Keratinocyte (primary cell): ENCODE measurements at regions not wholly inside any gene's neighbourhood (a gene's known extent, or its start where the extent isn't known, plus 50 kb on each side); places are given as distances from the start of the nearest gene placed in this dataset.

ENCODE experiments used
- DNase-seq: peaks from one replicate; pipeline ENCODE4 v3.0.0-alpha.2; 2011; ENCODE audit warnings: low read depth, missing footprints, low spot score
- FAIRE-seq: peaks from 2 replicates; lab custom pipeline; 2011; peaks lifted over from hg19 to GRCh38; lab: Jason Lieb, UNC
- H2AFZ ChIP-seq: 2 replicates; pipeline ENCODE4 v1.6.0; 2012; ENCODE audit warnings: low read length, control low read depth, inconsistent platforms; ENCODE audit not compliant: control insufficient read depth
- H3K27ac ChIP-seq: 2 replicates; pipeline ENCODE4 v1.5.1; 2011; ENCODE audit warnings: low read length; ENCODE audit not compliant: control insufficient read depth, insufficient read depth
- H3K27me3 ChIP-seq: 3 replicates; pipeline ENCODE4 v1.6.0; 2011; ENCODE audit warnings: low read length; ENCODE audit not compliant: control insufficient read depth, insufficient read depth; ENCODE audit errors: extremely low read depth
- H3K36me3 ChIP-seq, 2 experiments: 2 replicates in 1 of 2; 3 replicates in 1 of 2; pipeline ENCODE4 v1.5.1; 2011; ENCODE audit warnings: low read length in 2 of 2, mild to moderate bottlenecking in 1 of 2; ENCODE audit not compliant: control insufficient read depth in 2 of 2, insufficient read depth in 2 of 2; ENCODE audit errors: extremely low read depth in 1 of 2
- H3K4me1 ChIP-seq: 3 replicates; pipeline ENCODE4 v1.5.1; 2011; ENCODE audit warnings: low read length; ENCODE audit not compliant: control insufficient read depth, insufficient read depth; ENCODE audit errors: extremely low read depth
- H3K4me2 ChIP-seq: 3 replicates; pipeline ENCODE4 v1.6.0; 2011; ENCODE audit warnings: low read depth, low read length; ENCODE audit not compliant: control insufficient read depth, insufficient read depth; ENCODE audit errors: extremely low read depth
- H3K4me3 ChIP-seq, 3 experiments: fragments of 200-600 bp in 1 of 3; sonication (generic) in 1 of 3; 2 replicates in 2 of 3; 3 replicates in 1 of 3; pipeline ENCODE4 v1.5.1; 2011 to 2016; ENCODE audit warnings: low read length in 3 of 3, mild to moderate bottlenecking in 3 of 3, control low read depth in 2 of 3, inconsistent platforms in 1 of 3, low read depth in 1 of 3, mixed read lengths in 1 of 3, mixed run types in 1 of 3, moderate library complexity in 1 of 3; ENCODE audit not compliant: control insufficient read depth in 2 of 3, insufficient read depth in 2 of 3; ENCODE audit errors: extremely low read depth in 1 of 3
- H3K79me2 ChIP-seq: 2 replicates; pipeline ENCODE4 v1.6.0; 2012; ENCODE audit warnings: low read length; ENCODE audit not compliant: control insufficient read depth, insufficient read depth
- H3K9ac ChIP-seq: 3 replicates; pipeline ENCODE4 v1.6.0; 2011; ENCODE audit warnings: low read length; ENCODE audit not compliant: control insufficient read depth, insufficient read depth; ENCODE audit errors: extremely low read depth
- H3K9me1 ChIP-seq: 3 replicates; pipeline ENCODE4 v1.6.0; 2011; ENCODE audit warnings: low read length; ENCODE audit not compliant: control insufficient read depth, insufficient read depth; ENCODE audit errors: extremely low read depth
- H3K9me3 ChIP-seq: 2 replicates; pipeline ENCODE4 v1.5.1; 2012; ENCODE audit warnings: low read depth, low read length; ENCODE audit not compliant: control insufficient read depth
- H4K20me1 ChIP-seq: 3 replicates; pipeline ENCODE4 v1.6.0; 2011; ENCODE audit warnings: low read length; ENCODE audit not compliant: control insufficient read depth, insufficient read depth; ENCODE audit errors: extremely low read depth
- CTCF ChIP-seq, 3 experiments: IDR thresholded peaks in 1 of 3; conservative IDR thresholded peaks in 1 of 3; optimal IDR thresholded peaks in 1 of 3; 2 replicates in 2 of 3; 3 replicates in 1 of 3; pipeline versions ENCODE3 to v1.5.1; 2011; ENCODE audit warnings: low read length in 3 of 3, mild to moderate bottlenecking in 3 of 3, moderate library complexity in 2 of 3, control low read depth in 1 of 3, inconsistent platforms in 1 of 3; ENCODE audit not compliant: insufficient read depth in 2 of 3; ENCODE audit errors: extremely low read depth in 1 of 3
- EZH2 ChIP-seq: IDR thresholded peaks from one replicate; pipeline ENCODE4 v1.6.1; 2012; ENCODE audit warnings: inconsistent platforms, mild to moderate bottlenecking, low read length, moderate library complexity
- dilution Hi-C: fragments of 300-500 bp; cut with MboI; formaldehyde crosslinking; loops from one replicate; pipeline ENCODE4 v1.7.0; 2020; ENCODE audit warnings: low sequenced_read_pairs; ENCODE audit not compliant: extremely low pct_ligation_motif_present

GRCh38 chr2:226076529-226076928 lies 677.0 kb downstream of the NYAP2 start:
- no peak overlapping the region for H3K4me2 ChIP-seq
- H3K79me2 ChIP-seq: no peaks in the 10 kb centered on the region
- no peaks in the 10 kb centered on the region for H3K9me3 ChIP-seq
- DNase-seq (no peak), FAIRE-seq (no peak)
- no peak overlapping the region for H3K27ac ChIP-seq
- H4K20me1 ChIP-seq: no peaks in the 10 kb centered on the region
- dilution Hi-C loops: no loop called here
- no peaks in the 10 kb centered on the region for H3K36me3 ChIP-seq
- no peak overlapping the region for H2AFZ ChIP-seq
- no peak overlapping the region for H3K9ac ChIP-seq
- H3K4me1 ChIP-seq: peaks cover 43% of the 10 kb centered on the region
- H3K27me3 ChIP-seq: no peaks in the 10 kb centered on the region
- TF ChIP-seq EZH2 (no peak), CTCF (optimal IDR thresholded peaks at IDR 0.05 in 1 of 3, IDR thresholded peaks at IDR 0.05 in 1 of 3, conservative IDR thresholded peaks at IDR 0.05 in 1 of 3; ENCODE audit: extremely low read depth in 1 of 3, insufficient read depth in 2 of 3, low read length in 3 of 3) (no peak)
- no peaks in the 10 kb centered on the region for H3K9me1 ChIP-seq
- H3K4me3 ChIP-seq: no peak overlapping the region

- Histone ChIP-seq H4K20me1 (no peaks in the 10 kb centered on the region), H3K4me1 (peaks cover 29% of the 10 kb centered on the region), H3K9ac (no peak overlapping the region), H3K9me3 (peaks cover 1% of the 10 kb centered on the region), H3K9me1 (no peaks in the 10 kb centered on the region), H3K27me3 (no peaks in the 10 kb centered on the region), H3K36me3 (no peaks in the 10 kb centered on the region), H3K4me2 (no peak overlapping the region), H3K27ac (no peak overlapping the region), H2AFZ (no peak overlapping the region), H3K4me3 (no peak overlapping the region), H3K79me2 (no peaks in the 10 kb centered on the region)
- dilution Hi-C loops: no loop called here
- no peak for FAIRE-seq
- no peak for DNase-seq
- no peak for TF ChIP-seq CTCF (optimal IDR thresholded peaks at IDR 0.05 in 1 of 3, IDR thresholded peaks at IDR 0.05 in 1 of 3, conservative IDR thresholded peaks at IDR 0.05 in 1 of 3; ENCODE audit: extremely low read depth in 1 of 3, insufficient read depth in 2 of 3, low read length in 3 of 3)
- TF ChIP-seq EZH2: no peak
Measured at GRCh38 chr2:226074391-226074790, 674.9 kb downstream of the NYAP2 start.
